Trophoblast cell (in vitro differentiated cells and primary cell): ENCODE measurements at regions not wholly inside any gene's neighbourhood (a gene's known extent, or its start where the extent isn't known, plus 50 kb on each side); places are given as distances from the start of the nearest gene placed in this dataset.

Source experiments
- DNase-seq, 2 donors: peaks; one replicate each; pipeline ENCODE4 v3.0.0-alpha.2; 2016
- H2AFZ ChIP-seq: 2 replicates; pipeline ENCODE4 v1.6.1; 2013; ENCODE audit warnings: low read length, moderate library complexity, mild to moderate bottlenecking; ENCODE audit not compliant: insufficient read depth, poor library complexity
- H2AK5ac ChIP-seq: 2 replicates; pipeline ENCODE4 v1.6.1; 2013; ENCODE audit warnings: mild to moderate bottlenecking, low read length
- H2BK120ac ChIP-seq: 2 replicates; pipeline ENCODE4 v1.6.1; 2013; ENCODE audit warnings: low read length, mild to moderate bottlenecking, moderate library complexity; ENCODE audit not compliant: insufficient read depth, poor library complexity
- H2BK12ac ChIP-seq: 2 replicates; pipeline ENCODE4 v1.6.1; 2013; ENCODE audit warnings: mild to moderate bottlenecking, low read length, moderate library complexity
- H2BK5ac ChIP-seq: 2 replicates; pipeline ENCODE4 v1.6.1; 2013; ENCODE audit warnings: low read length, low read depth, moderate library complexity, mild to moderate bottlenecking; ENCODE audit not compliant: poor library complexity
- H3K14ac ChIP-seq: 2 replicates; pipeline ENCODE4 v1.6.1; 2013; ENCODE audit warnings: mild to moderate bottlenecking, low read length
- H3K18ac ChIP-seq: 2 replicates; pipeline ENCODE4 v1.6.1; 2013; ENCODE audit warnings: mild to moderate bottlenecking, low read length
- H3K23ac ChIP-seq: 2 replicates; pipeline ENCODE4 v1.6.1; 2013; ENCODE audit warnings: low read length
- H3K27ac ChIP-seq: 2 replicates; pipeline ENCODE4 v1.5.1; 2013; ENCODE audit warnings: low read depth, mild to moderate bottlenecking, inconsistent platforms, low read length, moderate library complexity
- H3K27me3 ChIP-seq: 2 replicates; pipeline ENCODE4 v1.6.1; 2013; ENCODE audit warnings: inconsistent platforms, mild to moderate bottlenecking, low read length, moderate library complexity; ENCODE audit not compliant: insufficient read depth
- H3K36me3 ChIP-seq, 2 experiments: 1 replicate in 1 of 2; 2 replicates in 1 of 2; pipeline ENCODE4 v1.6.1; 2013; ENCODE audit warnings: low read length in 2 of 2, mild to moderate bottlenecking in 2 of 2, moderate library complexity in 1 of 2; ENCODE audit not compliant: insufficient read depth in 2 of 2, control insufficient read depth in 1 of 2
- H3K4ac ChIP-seq: 2 replicates; pipeline ENCODE4 v1.6.1; 2013; ENCODE audit warnings: low read depth, mild to moderate bottlenecking, low read length, moderate library complexity
- H3K4me1 ChIP-seq, 2 experiments: 1 replicate in 1 of 2; 2 replicates in 1 of 2; pipeline ENCODE4 v1.6.1; 2013; ENCODE audit warnings: low read length in 2 of 2, mild to moderate bottlenecking in 2 of 2, moderate library complexity in 1 of 2; ENCODE audit not compliant: insufficient read depth in 2 of 2, control insufficient read depth in 1 of 2
- H3K4me2 ChIP-seq: 2 replicates; pipeline ENCODE4 v1.6.1; 2013; ENCODE audit warnings: inconsistent platforms, mild to moderate bottlenecking, low read length, moderate library complexity
- H3K4me3 ChIP-seq: 2 replicates; pipeline ENCODE4 v1.5.1; 2013; ENCODE audit warnings: mild to moderate bottlenecking, low read depth, low read length, inconsistent platforms
- H3K79me1 ChIP-seq: one replicate; pipeline ENCODE4 v1.6.1; 2013; ENCODE audit warnings: low read length
- H3K79me2 ChIP-seq: 2 replicates; pipeline ENCODE4 v1.6.1; 2013; ENCODE audit warnings: low read length, mild to moderate bottlenecking; ENCODE audit not compliant: control insufficient read depth, insufficient read depth, poor library complexity
- H3K9ac ChIP-seq: 2 replicates; pipeline ENCODE4 v1.6.1; 2013; ENCODE audit warnings: mild to moderate bottlenecking, low read length
- H3K9me3 ChIP-seq: 2 replicates; pipeline ENCODE4 v1.6.1; 2013; ENCODE audit warnings: low read depth, mild to moderate bottlenecking, control low read depth, inconsistent platforms, low read length; ENCODE audit not compliant: insufficient read depth
- H4K12ac ChIP-seq: 2 replicates; pipeline ENCODE4 v1.6.1; 2013; ENCODE audit warnings: low read depth, mild to moderate bottlenecking, low read length, moderate library complexity
- H4K8ac ChIP-seq: 2 replicates; pipeline ENCODE4 v1.6.1; 2013; ENCODE audit warnings: low read depth, mild to moderate bottlenecking, low read length, moderate library complexity
- H4K91ac ChIP-seq: one replicate; pipeline ENCODE4 v1.6.1; 2013; ENCODE audit warnings: low read depth, mild to moderate bottlenecking, low read length, moderate library complexity
- WGBS: extraction: QIAGEN DNeasy Blood & Tissue Kit; methylation state at CpG from one replicate; pipeline ENCODE4 v1.1.7; 2013; ENCODE audit warnings: missing lambda C conversion rate; ENCODE audit not compliant: insufficient read length, insufficient coverage; ENCODE audit errors: extremely low coverage; 5-methylcytosine and 5-hydroxymethylcytosine counted together

- Histone ChIP-seq H2AK5ac (no peak overlapping the region), H3K4me1 (no peaks in the 10 kb centered on the region), H2BK12ac (no peak overlapping the region), H2BK5ac (no peak overlapping the region), H2AFZ (no peak overlapping the region), H4K91ac (no peak overlapping the region), H3K18ac (no peak overlapping the region), H3K27ac (no peak overlapping the region), H3K79me2 (no peaks in the 10 kb centered on the region), H3K27me3 (no peaks in the 10 kb centered on the region), H3K9ac (no peak overlapping the region), H3K79me1 (no peaks in the 10 kb centered on the region), H2BK120ac (no peak overlapping the region), H3K4me2 (no peak overlapping the region), H4K8ac (no peak overlapping the region), H3K23ac (no peak overlapping the region), H3K36me3 (no peaks in the 10 kb centered on the region), H3K14ac (no peak overlapping the region), H3K9me3 (no peaks in the 10 kb centered on the region), H3K4ac (no peak overlapping the region), H4K12ac (no peak overlapping the region), H3K4me3 (no peak overlapping the region)
- DNase-seq = no peak
- no CpG with 5 or more reads among the region's 1 CpG for WGBS
Observed at GRCh38 chr3:94568041-94568440, 505.2 kb downstream of the NSUN3 start.

DNA sequence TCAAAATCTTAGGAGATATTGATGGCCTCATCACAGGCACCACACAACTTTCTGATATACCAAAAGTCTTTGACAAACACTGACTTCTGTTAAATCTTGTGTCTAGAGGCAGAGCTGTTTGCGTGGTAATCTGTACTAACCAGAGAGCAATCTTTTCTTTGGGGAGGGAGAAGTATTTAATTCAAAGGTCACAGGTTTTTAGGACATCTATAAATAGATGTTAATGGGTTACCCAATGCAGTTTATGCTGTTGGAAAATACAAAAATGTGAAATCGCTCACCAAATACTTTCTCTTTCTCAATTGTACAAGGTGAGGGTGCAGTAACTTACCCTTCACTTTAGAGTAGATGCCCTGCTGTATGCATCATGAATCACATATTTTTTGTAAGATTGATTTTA is 510.5 kb downstream of the NSUN3 start:
- Histone ChIP-seq H3K79me2 (no peaks in the 10 kb centered on the region), H3K4ac (no peak overlapping the region), H4K91ac (no peak overlapping the region), H2BK12ac (no peak overlapping the region), H3K23ac (no peak overlapping the region), H2BK120ac (no peak overlapping the region), H2AK5ac (no peak overlapping the region), H2BK5ac (no peak overlapping the region), H3K4me3 (no peak overlapping the region), H3K9ac (no peak overlapping the region), H3K4me1 (no peaks in the 10 kb centered on the region), H3K14ac (no peak overlapping the region), H3K27ac (no peak overlapping the region), H3K4me2 (no peak overlapping the region), H3K27me3 (no peaks in the 10 kb centered on the region), H3K18ac (no peak overlapping the region), H4K12ac (no peak overlapping the region), H3K9me3 (no peaks in the 10 kb centered on the region), H2AFZ (no peak overlapping the region), H3K79me1 (no peaks in the 10 kb centered on the region), H4K8ac (no peak overlapping the region), H3K36me3 (no peaks in the 10 kb centered on the region)
- no CpG with 5 or more reads among the region's 2 CpGs for WGBS
- DNase-seq = no peak

DNA sequence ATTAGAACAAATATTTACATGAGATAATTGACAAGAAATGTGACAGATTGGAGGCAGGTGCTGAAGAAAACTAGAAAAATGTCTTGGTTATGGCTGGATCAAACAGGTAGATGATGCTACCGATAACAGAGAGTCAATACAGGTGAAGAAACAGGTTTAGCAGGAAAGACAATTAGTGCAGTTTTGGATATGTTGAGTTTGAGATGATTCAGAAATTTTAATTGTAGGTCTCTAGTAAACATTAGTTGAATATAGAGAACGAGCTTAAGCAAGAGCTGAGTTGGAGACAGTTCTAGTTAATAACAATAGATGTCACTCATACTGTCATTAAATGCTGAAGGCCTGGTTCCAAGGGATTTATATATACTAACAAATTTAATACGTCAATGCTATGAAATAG is 524.4 kb downstream of the NSUN3 start:
- H3K9me3 ChIP-seq = no peaks in the 10 kb centered on the region
- no peaks in the 10 kb centered on the region for H3K79me2 ChIP-seq
- no peak overlapping the region for H3K4ac ChIP-seq
- H3K18ac ChIP-seq = no peak overlapping the region
- H2AK5ac ChIP-seq = no peak overlapping the region
- H2AFZ ChIP-seq = no peak overlapping the region
- no peak overlapping the region for H4K91ac ChIP-seq
- no peak overlapping the region for H2BK120ac ChIP-seq
- H3K14ac ChIP-seq = no peak overlapping the region
- no peak overlapping the region for H3K27ac ChIP-seq
- H3K27me3 ChIP-seq = no peaks in the 10 kb centered on the region
- no peak overlapping the region for H2BK5ac ChIP-seq
- no peak overlapping the region for H4K12ac ChIP-seq
- DNase-seq = peak; percentile 1 to 82
- H3K4me3 ChIP-seq = no peak overlapping the region
- H3K79me1 ChIP-seq = no peaks in the 10 kb centered on the region
- no peak overlapping the region for H3K4me2 ChIP-seq
- H3K23ac ChIP-seq = no peak overlapping the region
- WGBS = no CpG with 5 or more reads among the region's 3 CpGs
- H3K4me1 ChIP-seq = no peaks in the 10 kb centered on the region
- no peak overlapping the region for H4K8ac ChIP-seq
- H2BK12ac ChIP-seq = no peak overlapping the region
- no peak overlapping the region for H3K9ac ChIP-seq
- no peaks in the 10 kb centered on the region for H3K36me3 ChIP-seq

- Histone ChIP-seq H3K36me3 (no peaks in the 10 kb centered on the region), H2BK120ac (no peak overlapping the region), H3K4ac (no peak overlapping the region), H4K12ac (no peak overlapping the region), H3K4me1 (no peaks in the 10 kb centered on the region), H3K79me1 (no peaks in the 10 kb centered on the region), H2AK5ac (no peak overlapping the region), H3K27ac (no peak overlapping the region), H3K14ac (no peak overlapping the region), H4K8ac (no peak overlapping the region), H3K27me3 (no peaks in the 10 kb centered on the region), H3K18ac (no peak overlapping the region), H2BK5ac (no peak overlapping the region), H3K23ac (no peak overlapping the region), H3K4me2 (no peak overlapping the region), H2AFZ (no peak overlapping the region), H3K9ac (no peak overlapping the region), H4K91ac (no peak overlapping the region), H3K79me2 (no peaks in the 10 kb centered on the region), H2BK12ac (no peak overlapping the region), H3K9me3 (no peaks in the 10 kb centered on the region), H3K4me3 (no peak overlapping the region)
- no peak for DNase-seq
- no CpG with 5 or more reads among the region's 1 CpG for WGBS
Observed at GRCh38 chr3:94593526-94594150, 530.8 kb downstream of the NSUN3 start.
